ENCODE measurements at regions not wholly inside any gene's neighbourhood (a gene's known extent, or its start where the extent isn't known, plus 50 kb on each side); places are given as distances from the start of the nearest gene placed in this dataset.
"Not testable (repeated sequence)": the region's sequence is repeated elsewhere in the genome, so short reads cannot be mapped to it uniquely, and the experiment has no call there.

GRCh38 chr4:10388146-10388545 lies 69.1 kb downstream of the ZNF518B start:
- DNase-seq: not testable (repeated sequence)

- DNase-seq: no peak
Observed at GRCh38 chr4:10385994-10386394, 71.2 kb downstream of the ZNF518B start.

GRCh38 chr4:10384974-10385373 lies 72.3 kb downstream of the ZNF518B start:
- DNase-seq: no peak

GRCh38 chr4:10383417-10383816 lies 73.8 kb downstream of the ZNF518B start:
- no peak for DNase-seq

- not testable (repeated sequence) for DNase-seq
Observed at GRCh38 chr4:10382171-10382570, 75.1 kb downstream of the ZNF518B start.

- DNase-seq: no peak
Observed at GRCh38 chr4:10381146-10381545, 76.1 kb downstream of the ZNF518B start.

GRCh38 chr4:10380735-10381134 lies 76.5 kb downstream of the ZNF518B start:
- no peak for DNase-seq

GRCh38 chr4:10371869-10372471 lies 85.3 kb downstream of the ZNF518B start:
- DNase-seq: no peak

- DNase-seq: no peak
Observed at GRCh38 chr4:10371121-10371520, 86.1 kb downstream of the ZNF518B start.

- no peak for DNase-seq
Observed at GRCh38 chr4:10369517-10369916, 87.7 kb downstream of the ZNF518B start.

GRCh38 chr4:10366628-10367027 lies 90.6 kb downstream of the ZNF518B start:
- DNase-seq: no peak

GRCh38 chr4:10364194-10364593 lies 93.0 kb downstream of the ZNF518B start:
- DNase-seq: no peak

- DNase-seq: no peak
Observed at GRCh38 chr4:10354746-10355145, 102.5 kb downstream of the ZNF518B start.

- no peak for DNase-seq
Observed at GRCh38 chr4:10354225-10354624, 103.0 kb downstream of the ZNF518B start.

GRCh38 chr4:10353110-10353509 lies 104.1 kb downstream of the ZNF518B start:
- DNase-seq: no peak

GRCh38 chr4:10348241-10348640 lies 109.0 kb downstream of the ZNF518B start:
- DNase-seq: no peak

GRCh38 chr4:10347815-10348214 lies 109.4 kb downstream of the ZNF518B start:
- no peak for DNase-seq

- DNase-seq: no peak
Observed at GRCh38 chr4:10347281-10347795, 109.9 kb downstream of the ZNF518B start.

GRCh38 chr4:10346023-10346422 lies 111.2 kb downstream of the ZNF518B start:
- no peak for DNase-seq

GRCh38 chr4:10345381-10345784 lies 111.8 kb downstream of the ZNF518B start:
- no peak for DNase-seq

GRCh38 chr4:10344824-10345223 lies 112.4 kb downstream of the ZNF518B start:
- DNase-seq: no peak

- DNase-seq: no peak
Observed at GRCh38 chr4:10343656-10344055, 113.6 kb downstream of the ZNF518B start.

GRCh38 chr4:10342866-10343265 lies 114.4 kb downstream of the ZNF518B start:
- no peak for DNase-seq

- DNase-seq: no peak
Observed at GRCh38 chr4:10336471-10336870, 120.8 kb downstream of the ZNF518B start.

- DNase-seq: no peak
Observed at GRCh38 chr4:10335050-10335449, 122.2 kb downstream of the ZNF518B start.

Data from CD4-positive, alpha-beta T cell treated with Interferon alpha-2 for 1 hour (primary cell).